Fibroblast of villous mesenchyme (primary cell): ENCODE measurements at regions not wholly inside any gene's neighbourhood (a gene's known extent, or its start where the extent isn't known, plus 50 kb on each side); places are given as distances from the start of the nearest gene placed in this dataset.

Experiments
- DNase-seq: peaks from one replicate; pipeline ENCODE4 v3.0.0-alpha.2; 2010; ENCODE audit warnings: low read depth
- H3K4me3 ChIP-seq: 2 replicates; pipeline ENCODE4 v1.5.1; 2011; ENCODE audit warnings: low read depth, mild to moderate bottlenecking, low read length
- TF ChIP-seq, protein P1 (sequence below): IDR thresholded peaks from 2 replicates; pipeline ENCODE4 v1.5.1; 2012; ENCODE audit warnings: low read depth, mild to moderate bottlenecking, low read length; ENCODE audit not compliant: insufficient read depth

DNA sequence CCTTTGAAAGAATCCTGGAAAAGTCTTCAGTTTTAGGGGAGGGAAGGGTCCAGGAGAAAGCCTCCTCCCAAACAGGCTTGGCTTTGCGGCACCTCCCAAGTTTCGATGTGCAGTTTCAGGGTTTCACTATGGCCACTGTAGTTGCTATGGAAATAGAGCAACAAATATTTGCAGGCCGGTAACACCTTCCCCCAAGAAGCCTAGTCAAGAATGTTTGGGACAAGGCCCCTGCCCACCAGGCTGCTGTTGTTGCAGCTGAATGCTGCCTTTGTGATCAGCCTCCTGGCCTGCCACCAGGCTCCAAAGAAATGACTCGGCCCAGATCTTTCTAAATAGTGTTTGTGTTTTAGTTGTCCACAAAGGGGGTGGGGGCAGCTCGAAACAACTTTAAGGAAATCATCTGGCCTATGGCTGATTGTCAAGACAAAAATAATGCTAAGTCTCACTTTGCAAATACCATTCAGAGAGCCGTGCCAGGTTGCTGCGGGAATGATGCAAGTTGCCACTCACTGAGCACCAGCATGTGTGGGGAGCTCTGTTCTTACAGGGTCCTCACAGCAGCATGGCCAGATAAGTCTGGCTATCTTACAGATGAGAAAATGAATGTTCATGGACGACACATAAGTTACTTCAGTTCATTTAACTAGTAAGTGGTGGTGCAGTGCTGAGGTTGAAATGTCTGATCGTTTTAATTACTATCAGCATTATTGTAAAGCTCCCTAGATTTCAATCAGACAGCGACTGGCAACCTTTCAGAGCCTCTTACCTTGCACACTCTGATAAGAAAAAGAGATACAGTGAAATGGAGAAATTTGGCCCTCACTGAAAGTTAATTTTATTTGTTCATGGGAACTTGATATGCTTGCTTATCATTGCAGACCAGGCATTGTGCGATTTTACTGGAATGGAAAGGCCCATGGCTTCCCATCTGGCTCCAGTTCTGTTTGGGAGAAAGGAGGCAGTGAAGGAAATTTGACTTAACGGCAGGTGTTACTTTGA lies 91.2 kb upstream of the JUN start:
- H3K4me3 ChIP-seq, result no peak overlapping the region
- TF ChIP-seq, protein P1, sequence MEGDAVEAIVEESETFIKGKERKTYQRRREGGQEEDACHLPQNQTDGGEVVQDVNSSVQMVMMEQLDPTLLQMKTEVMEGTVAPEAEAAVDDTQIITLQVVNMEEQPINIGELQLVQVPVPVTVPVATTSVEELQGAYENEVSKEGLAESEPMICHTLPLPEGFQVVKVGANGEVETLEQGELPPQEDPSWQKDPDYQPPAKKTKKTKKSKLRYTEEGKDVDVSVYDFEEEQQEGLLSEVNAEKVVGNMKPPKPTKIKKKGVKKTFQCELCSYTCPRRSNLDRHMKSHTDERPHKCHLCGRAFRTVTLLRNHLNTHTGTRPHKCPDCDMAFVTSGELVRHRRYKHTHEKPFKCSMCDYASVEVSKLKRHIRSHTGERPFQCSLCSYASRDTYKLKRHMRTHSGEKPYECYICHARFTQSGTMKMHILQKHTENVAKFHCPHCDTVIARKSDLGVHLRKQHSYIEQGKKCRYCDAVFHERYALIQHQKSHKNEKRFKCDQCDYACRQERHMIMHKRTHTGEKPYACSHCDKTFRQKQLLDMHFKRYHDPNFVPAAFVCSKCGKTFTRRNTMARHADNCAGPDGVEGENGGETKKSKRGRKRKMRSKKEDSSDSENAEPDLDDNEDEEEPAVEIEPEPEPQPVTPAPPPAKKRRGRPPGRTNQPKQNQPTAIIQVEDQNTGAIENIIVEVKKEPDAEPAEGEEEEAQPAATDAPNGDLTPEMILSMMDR, result no peak
- no peak for DNase-seq

DNA sequence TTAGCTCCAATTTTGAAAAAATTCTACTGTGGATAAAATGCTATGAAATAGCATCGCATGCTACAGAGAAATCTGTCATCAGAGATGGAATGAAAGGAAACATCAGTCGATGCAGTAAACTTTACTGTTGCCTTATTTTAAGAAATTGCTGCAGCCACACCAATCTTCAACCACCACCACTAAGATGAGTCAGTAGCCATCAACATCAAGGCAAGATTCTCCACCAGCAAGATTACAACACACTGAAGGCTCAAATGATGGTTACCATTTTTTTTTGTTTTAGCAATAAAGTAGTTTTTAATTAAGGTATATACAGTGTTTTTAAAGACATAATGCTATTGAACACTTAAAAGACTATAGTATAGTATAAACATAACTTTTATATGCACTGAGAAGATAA lies 95.6 kb upstream of the JUN start:
- H3K4me3 ChIP-seq, result no peak overlapping the region
- DNase-seq, result no peak
- TF ChIP-seq, protein P1, result no peak

DNA sequence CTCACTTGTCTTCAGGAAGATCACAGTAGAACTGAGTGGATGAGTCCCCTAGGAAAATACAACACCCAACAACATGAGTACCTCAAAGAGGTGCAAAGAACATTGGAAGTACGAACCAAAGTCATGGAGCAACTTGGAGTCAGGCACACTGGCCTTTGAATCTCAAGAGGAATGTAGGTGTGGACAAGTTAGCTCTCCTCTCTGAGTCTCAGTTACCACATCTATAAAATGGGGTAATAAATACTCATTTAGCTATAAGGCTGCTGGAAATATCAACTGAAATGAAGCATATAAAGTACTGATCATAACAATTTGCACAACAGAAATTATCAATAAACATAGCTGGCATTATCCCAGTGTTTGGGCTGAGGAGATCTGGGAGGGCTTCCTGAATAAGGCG lies 96.7 kb upstream of the JUN start:
- H3K4me3 ChIP-seq, result no peak overlapping the region
- no peak for DNase-seq
- TF ChIP-seq, protein P1, result no peak

DNA sequence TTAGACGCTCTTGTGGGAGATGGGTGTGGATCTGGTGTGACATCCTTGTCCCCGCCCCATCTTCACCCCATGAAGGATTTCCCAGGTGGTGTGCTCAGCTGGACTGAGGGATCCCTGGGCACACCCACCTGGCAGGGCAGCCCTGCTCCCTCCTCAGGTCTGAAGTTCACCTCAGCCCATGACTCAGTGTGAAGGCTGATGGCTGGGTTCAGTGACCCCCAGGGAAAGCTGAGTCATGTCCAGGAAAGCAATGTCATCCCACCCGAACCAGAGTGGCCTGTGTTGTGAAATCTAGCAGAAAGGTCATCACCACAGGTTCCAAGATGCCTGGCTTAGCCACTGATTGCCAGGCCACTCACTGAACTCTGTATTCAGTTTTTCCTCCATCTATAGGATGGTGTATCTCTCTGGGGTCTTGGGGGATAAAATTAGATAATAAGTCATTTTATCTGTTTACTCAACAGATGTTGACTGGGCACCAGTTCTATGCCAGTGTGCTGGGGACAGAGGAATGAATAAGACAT lies 97.7 kb upstream of the JUN start:
- peak; percentile 76 for DNase-seq
- TF ChIP-seq, protein P1, result no peak
- no peak overlapping the region for H3K4me3 ChIP-seq

DNA sequence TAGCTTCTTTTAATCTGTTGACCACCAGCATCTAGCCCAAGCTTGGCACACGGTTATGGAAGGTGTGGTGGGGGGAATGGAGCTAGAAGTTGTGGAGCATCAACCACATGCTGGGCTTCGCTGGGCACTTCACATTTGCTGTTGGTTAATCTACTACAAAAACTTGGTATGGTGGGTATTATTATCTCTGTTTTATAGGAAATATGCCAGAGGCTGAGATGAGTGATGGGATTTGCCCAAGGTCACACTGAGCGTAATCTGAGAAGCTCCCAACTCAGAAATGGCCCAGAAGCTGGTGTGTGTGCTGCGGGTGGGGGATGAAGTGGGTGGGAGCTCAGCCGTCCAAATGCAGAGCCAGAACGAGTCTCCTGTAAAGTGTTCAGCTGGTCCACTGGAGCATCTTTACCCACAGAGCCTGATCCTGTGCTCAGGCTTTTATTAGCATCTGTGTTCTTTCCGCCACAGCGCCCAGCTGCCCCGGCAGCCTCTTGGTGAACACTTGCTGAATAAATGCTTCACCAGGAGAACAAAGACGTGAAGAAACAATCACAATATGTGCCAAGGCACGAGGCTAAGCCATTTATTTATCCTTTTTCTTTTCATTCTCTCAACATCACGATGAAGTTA lies 98.6 kb upstream of the JUN start:
- no peak for DNase-seq
- TF ChIP-seq, protein P1, result no peak
- no peak overlapping the region for H3K4me3 ChIP-seq

DNA sequence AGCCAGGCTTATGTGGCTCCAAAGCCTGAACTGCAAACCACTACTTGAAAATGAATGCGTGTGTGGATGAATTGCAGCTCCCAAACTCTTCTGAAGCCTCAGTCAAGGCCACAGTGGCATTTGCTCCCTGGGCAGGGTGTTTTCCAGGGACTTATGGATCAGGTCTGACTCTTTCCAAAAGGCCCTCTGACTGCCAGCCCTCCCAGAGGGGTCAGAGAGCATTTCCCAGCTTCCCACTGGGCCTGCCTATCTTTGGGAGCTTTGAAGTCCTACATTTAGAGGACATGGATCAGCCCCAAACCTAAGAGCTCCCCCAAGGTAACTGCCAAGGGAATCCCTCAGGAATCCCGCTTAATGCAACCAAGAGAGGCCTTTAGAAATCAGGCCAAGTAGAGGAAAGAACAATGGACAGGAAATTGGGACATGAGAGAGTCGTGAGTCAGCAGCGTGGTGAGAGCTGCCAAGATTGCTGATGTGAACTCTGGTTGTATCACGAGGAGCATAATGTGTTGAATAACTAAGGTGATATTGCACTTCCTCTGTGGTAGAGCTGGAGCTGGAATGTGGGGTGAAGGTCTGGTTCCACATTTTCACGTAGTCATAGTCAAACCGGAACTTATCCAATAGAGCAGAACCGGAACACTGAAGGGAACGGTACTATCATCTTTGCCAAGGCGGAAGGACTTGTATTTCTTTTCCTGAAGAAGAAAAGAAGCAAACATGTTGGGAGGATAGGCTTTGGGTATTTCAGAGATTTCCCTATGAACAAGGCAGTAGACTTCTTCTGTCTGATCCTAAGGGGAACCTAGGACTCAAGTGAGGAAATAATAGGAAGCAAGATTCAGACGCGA lies 99.4 kb upstream of the JUN start:
- H3K4me3 ChIP-seq, result no peak overlapping the region
- TF ChIP-seq, protein P1, result no peak
- peak; percentile 92 for DNase-seq
